ENCODE measurements at regions not wholly inside any gene's neighbourhood (a gene's known extent, or its start where the extent isn't known, plus 50 kb on each side); places are given as distances from the start of the nearest gene placed in this dataset.

- TF ChIP-seq CTCF (conservative IDR thresholded peaks at IDR 0.05) = no peak
- no peak for TF ChIP-seq EZH2 (IDR thresholded peaks at IDR 0.05; ENCODE audit: low read depth)
These were observed 82.5 kb downstream of the KCTD15 start for GRCh38 chr19:33878910-33879810.
